Panc1 (cell line): ENCODE measurements at regions not wholly inside any gene's neighbourhood (a gene's known extent, or its start where the extent isn't known, plus 50 kb on each side); places are given as distances from the start of the nearest gene placed in this dataset.

ENCODE experiments used
- POLR2AphosphoS5 ChIP-seq: IDR thresholded peaks from 2 replicates; pipeline ENCODE4 v1.6.1; 2012; ENCODE audit warnings: mild to moderate bottlenecking, low read depth, low read length, moderate library complexity
- SIN3A ChIP-seq: IDR thresholded peaks from 2 replicates; pipeline ENCODE4 v1.6.1; 2012; ENCODE audit warnings: low read depth, mild to moderate bottlenecking, low read length, moderate library complexity, borderline replicate concordance; ENCODE audit not compliant: insufficient read depth
- TCF7L2 ChIP-seq: IDR thresholded peaks from 2 replicates; pipeline ENCODE4 v1.6.1; 2011; ENCODE audit warnings: mild to moderate bottlenecking, low read depth, low read length, inconsistent platforms
- TF ChIP-seq, protein P1 (sequence below): fragments of 450-650 bp; IDR thresholded peaks from 2 replicates; pipeline ENCODE4 v1.5.1; 2017; ENCODE audit warnings: mild to moderate bottlenecking
- TF ChIP-seq, protein P2 (sequence below), 2 experiments: IDR thresholded peaks; 2 replicates each; pipeline ENCODE4 v1.6.1; 2011 to 2012; ENCODE audit warnings: low read depth in 2 of 2, control low read depth in 1 of 2, low read length in 1 of 2, mild to moderate bottlenecking in 1 of 2, moderate library complexity in 1 of 2; ENCODE audit not compliant: insufficient read depth in 1 of 2

DNA sequence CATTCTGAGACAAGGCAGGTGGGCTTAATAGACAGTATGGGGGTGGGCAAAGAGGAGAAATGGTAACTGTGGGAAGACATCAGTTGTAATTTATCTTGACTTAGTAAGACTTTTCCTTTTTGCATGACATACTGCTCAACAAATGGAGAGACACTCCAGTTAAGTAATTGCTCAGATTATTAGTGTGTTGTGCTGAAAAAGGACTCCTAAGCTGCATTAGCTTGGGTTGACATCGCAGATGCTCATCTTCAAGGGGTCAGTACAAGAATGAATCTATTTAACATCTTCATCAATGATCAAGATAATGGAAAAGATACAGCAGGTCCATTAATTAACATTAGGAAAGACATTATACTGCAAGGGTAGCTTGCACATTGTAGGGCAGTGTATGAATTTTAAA is 181.1 kb upstream of the ELAVL2 start:
- TF ChIP-seq, protein P1, sequence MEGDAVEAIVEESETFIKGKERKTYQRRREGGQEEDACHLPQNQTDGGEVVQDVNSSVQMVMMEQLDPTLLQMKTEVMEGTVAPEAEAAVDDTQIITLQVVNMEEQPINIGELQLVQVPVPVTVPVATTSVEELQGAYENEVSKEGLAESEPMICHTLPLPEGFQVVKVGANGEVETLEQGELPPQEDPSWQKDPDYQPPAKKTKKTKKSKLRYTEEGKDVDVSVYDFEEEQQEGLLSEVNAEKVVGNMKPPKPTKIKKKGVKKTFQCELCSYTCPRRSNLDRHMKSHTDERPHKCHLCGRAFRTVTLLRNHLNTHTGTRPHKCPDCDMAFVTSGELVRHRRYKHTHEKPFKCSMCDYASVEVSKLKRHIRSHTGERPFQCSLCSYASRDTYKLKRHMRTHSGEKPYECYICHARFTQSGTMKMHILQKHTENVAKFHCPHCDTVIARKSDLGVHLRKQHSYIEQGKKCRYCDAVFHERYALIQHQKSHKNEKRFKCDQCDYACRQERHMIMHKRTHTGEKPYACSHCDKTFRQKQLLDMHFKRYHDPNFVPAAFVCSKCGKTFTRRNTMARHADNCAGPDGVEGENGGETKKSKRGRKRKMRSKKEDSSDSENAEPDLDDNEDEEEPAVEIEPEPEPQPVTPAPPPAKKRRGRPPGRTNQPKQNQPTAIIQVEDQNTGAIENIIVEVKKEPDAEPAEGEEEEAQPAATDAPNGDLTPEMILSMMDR = no peak
- TF ChIP-seq, protein P2, sequence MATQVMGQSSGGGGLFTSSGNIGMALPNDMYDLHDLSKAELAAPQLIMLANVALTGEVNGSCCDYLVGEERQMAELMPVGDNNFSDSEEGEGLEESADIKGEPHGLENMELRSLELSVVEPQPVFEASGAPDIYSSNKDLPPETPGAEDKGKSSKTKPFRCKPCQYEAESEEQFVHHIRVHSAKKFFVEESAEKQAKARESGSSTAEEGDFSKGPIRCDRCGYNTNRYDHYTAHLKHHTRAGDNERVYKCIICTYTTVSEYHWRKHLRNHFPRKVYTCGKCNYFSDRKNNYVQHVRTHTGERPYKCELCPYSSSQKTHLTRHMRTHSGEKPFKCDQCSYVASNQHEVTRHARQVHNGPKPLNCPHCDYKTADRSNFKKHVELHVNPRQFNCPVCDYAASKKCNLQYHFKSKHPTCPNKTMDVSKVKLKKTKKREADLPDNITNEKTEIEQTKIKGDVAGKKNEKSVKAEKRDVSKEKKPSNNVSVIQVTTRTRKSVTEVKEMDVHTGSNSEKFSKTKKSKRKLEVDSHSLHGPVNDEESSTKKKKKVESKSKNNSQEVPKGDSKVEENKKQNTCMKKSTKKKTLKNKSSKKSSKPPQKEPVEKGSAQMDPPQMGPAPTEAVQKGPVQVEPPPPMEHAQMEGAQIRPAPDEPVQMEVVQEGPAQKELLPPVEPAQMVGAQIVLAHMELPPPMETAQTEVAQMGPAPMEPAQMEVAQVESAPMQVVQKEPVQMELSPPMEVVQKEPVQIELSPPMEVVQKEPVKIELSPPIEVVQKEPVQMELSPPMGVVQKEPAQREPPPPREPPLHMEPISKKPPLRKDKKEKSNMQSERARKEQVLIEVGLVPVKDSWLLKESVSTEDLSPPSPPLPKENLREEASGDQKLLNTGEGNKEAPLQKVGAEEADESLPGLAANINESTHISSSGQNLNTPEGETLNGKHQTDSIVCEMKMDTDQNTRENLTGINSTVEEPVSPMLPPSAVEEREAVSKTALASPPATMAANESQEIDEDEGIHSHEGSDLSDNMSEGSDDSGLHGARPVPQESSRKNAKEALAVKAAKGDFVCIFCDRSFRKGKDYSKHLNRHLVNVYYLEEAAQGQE (IDR thresholded peaks at IDR 0.05; ENCODE audit: insufficient read depth in 1 of 2, low read depth in 2 of 2, low read length in 1 of 2) = no peak
- TF ChIP-seq POLR2AphosphoS5 (no peak), SIN3A (no peak), TCF7L2 (no peak)
